Endothelial cell of umbilical vein (primary cell): ENCODE measurements at regions not wholly inside any gene's neighbourhood (a gene's known extent, or its start where the extent isn't known, plus 50 kb on each side); places are given as distances from the start of the nearest gene placed in this dataset.

Source experiments
- BruUV-seq: library from RNA; stranded (reverse); fragments of 400-500 nt; replicated peaks from 2 replicates; lab custom pipeline; 2021; lab: Mats Ljungman, UMichigan
- CTCF ChIA-PET: fragments of 300-600, 350-600 bp; sonication (Branson Sonifier 250); formaldehyde crosslinking; loops from one replicate; lab custom pipeline; 2021; ENCODE audit warnings: antibody characterized with exemption, inconsistent platforms; lab: Charles Lee
- POLR2A ChIA-PET: fragments of 300-600, 350-600 bp; sonication (Branson Sonifier 250); formaldehyde crosslinking; loops from one replicate; lab custom pipeline; 2021; ENCODE audit warnings: antibody characterized with exemption, inconsistent platforms; lab: Charles Lee
- DNase-seq: peaks from one replicate; pipeline ENCODE4 v3.0.0-alpha.2; 2011; ENCODE audit warnings: low read depth, low spot score
- FAIRE-seq: peaks from 2 replicates; lab custom pipeline; 2011; peaks lifted over from hg19 to GRCh38; lab: Jason Lieb, UNC
- H2AFZ ChIP-seq: 2 replicates; pipeline ENCODE4 v1.6.0; 2012; ENCODE audit warnings: low read depth, low read length, control low read depth, inconsistent platforms
- H3K27ac ChIP-seq: 2 replicates; pipeline ENCODE4 v1.5.1; 2011; ENCODE audit warnings: low read depth, mild to moderate bottlenecking, control low read depth, low read length, moderate library complexity; ENCODE audit not compliant: insufficient read depth
- H3K27me3 ChIP-seq, 2 experiments: 2 replicates each; pipeline versions ENCODE4 v1.6.0 to v1.6.1; 2011; ENCODE audit warnings: low read length in 2 of 2, mixed read lengths in 1 of 2; ENCODE audit not compliant: control insufficient read depth in 2 of 2, insufficient read depth in 2 of 2
- H3K36me3 ChIP-seq, 2 experiments: 2 replicates in 1 of 2; 3 replicates in 1 of 2; pipeline ENCODE4 v1.5.1; 2011; ENCODE audit warnings: low read length in 2 of 2, mild to moderate bottlenecking in 1 of 2, moderate library complexity in 1 of 2; ENCODE audit not compliant: control insufficient read depth in 2 of 2, insufficient read depth in 2 of 2; ENCODE audit errors: extremely low read depth in 1 of 2
- H3K4me1 ChIP-seq: 3 replicates; pipeline ENCODE4 v1.5.1; 2011; ENCODE audit warnings: mild to moderate bottlenecking, low read length; ENCODE audit not compliant: control insufficient read depth, insufficient read depth; ENCODE audit errors: extremely low read depth
- H3K4me2 ChIP-seq: 2 replicates; pipeline ENCODE4 v1.6.1; 2011; ENCODE audit warnings: low read length, control low read depth, mixed read lengths; ENCODE audit not compliant: insufficient read depth
- H3K4me3 ChIP-seq, 3 experiments: fragments of 200-600 bp in 1 of 3; sonication (generic), shearing (Covaris generic) in 1 of 3; replicated peaks in 1 of 3; 2 replicates each; pipeline ENCODE4 v1.5.1; 2011 to 2016; ENCODE audit warnings: control low read depth in 3 of 3, low read length in 3 of 3, mild to moderate bottlenecking in 2 of 3, inconsistent platforms in 1 of 3, low read depth in 1 of 3, moderate library complexity in 1 of 3; ENCODE audit not compliant: insufficient read depth in 1 of 3
- H3K79me2 ChIP-seq: 2 replicates; pipeline ENCODE4 v1.6.0; 2012; ENCODE audit warnings: low read length, inconsistent platforms; ENCODE audit not compliant: control insufficient read depth, insufficient read depth
- H3K9ac ChIP-seq: replicated peaks from 2 replicates; pipeline ENCODE3; 2011; ENCODE audit warnings: low read length, control low read depth; ENCODE audit not compliant: insufficient read depth; ENCODE audit errors: extremely low read depth
- H3K9me1 ChIP-seq: replicated peaks from 3 replicates; pipeline ENCODE4 v1.6.0; 2011; ENCODE audit warnings: mild to moderate bottlenecking, low read length; ENCODE audit not compliant: control insufficient read depth, insufficient read depth; ENCODE audit errors: extremely low read depth
- H3K9me3 ChIP-seq: replicated peaks from 2 replicates; pipeline ENCODE4 v1.5.1; 2012; ENCODE audit warnings: low read length, inconsistent platforms; ENCODE audit not compliant: control insufficient read depth, insufficient read depth
- H4K20me1 ChIP-seq: replicated peaks from 2 replicates; pipeline ENCODE3; 2011; ENCODE audit warnings: mild to moderate bottlenecking, low read length; ENCODE audit not compliant: control insufficient read depth, insufficient read depth; ENCODE audit errors: extremely low read depth
- CTCF ChIP-seq, 2 donors: IDR thresholded peaks; 1 replicate in 1 of 2; 2 replicates in 1 of 2; pipeline ENCODE4 v1.5.1; 2011; ENCODE audit warnings: low read length in 2 of 2, mild to moderate bottlenecking in 2 of 2, moderate library complexity in 2 of 2, control low read depth in 1 of 2, inconsistent platforms in 1 of 2, low read depth in 1 of 2; ENCODE audit not compliant: insufficient read depth in 1 of 2; ENCODE audit errors: extremely low read depth in 1 of 2
- EZH2 ChIP-seq: IDR thresholded peaks from 2 replicates; pipeline ENCODE4 v1.6.1; 2012; ENCODE audit warnings: borderline replicate concordance, low read depth, mild to moderate bottlenecking, moderate library complexity, low read length, inconsistent platforms; ENCODE audit not compliant: severe bottlenecking
- FOS ChIP-seq: IDR thresholded peaks from 2 replicates; pipeline ENCODE4 v1.6.1; 2011; ENCODE audit warnings: mild to moderate bottlenecking, low read length, moderate library complexity, borderline replicate concordance; ENCODE audit not compliant: insufficient read depth
- GATA2 ChIP-seq: IDR thresholded peaks from 2 replicates; pipeline ENCODE4 v1.7.0; 2011; ENCODE audit warnings: low read depth, mild to moderate bottlenecking, moderate library complexity, mixed read lengths, low read length; ENCODE audit not compliant: insufficient read length, insufficient read depth
- JUN ChIP-seq: IDR thresholded peaks from 2 replicates; pipeline ENCODE4 v1.6.1; 2011; ENCODE audit warnings: borderline replicate concordance, low read depth; ENCODE audit not compliant: insufficient read length, insufficient read depth
- MAX ChIP-seq: IDR thresholded peaks from 2 replicates; pipeline ENCODE4 v1.6.1; 2011; ENCODE audit not compliant: insufficient read depth, insufficient read length
- MYC ChIP-seq: IDR thresholded peaks from one replicate; pipeline ENCODE4 v1.6.1; 2011; ENCODE audit warnings: mild to moderate bottlenecking, low read depth, low read length
- POLR2A ChIP-seq: IDR thresholded peaks from 2 replicates; pipeline ENCODE4 v1.6.1; 2012; ENCODE audit warnings: low read depth, mild to moderate bottlenecking, control low read depth, low read length
- POLR2AphosphoS5 ChIP-seq: IDR thresholded peaks from 2 replicates; pipeline ENCODE4 v1.6.1; 2012; ENCODE audit warnings: low read depth, mild to moderate bottlenecking, control low read depth, low read length, moderate library complexity; ENCODE audit not compliant: insufficient read depth
- dilution Hi-C: fragments of 300-500 bp; cut with MboI; formaldehyde crosslinking; loops from one replicate; pipeline ENCODE4 v1.15.0; 2019; ENCODE audit warnings: low sequenced_read_pairs; ENCODE audit not compliant: extremely low pct_ligation_motif_present
- intact Hi-C: fragments of 100-400 bp; cut with micrococcal nuclease; formaldehyde crosslinking; loops from one replicate; pipeline ENCODE4 v1.10.0; 2022

- Histone ChIP-seq H3K4me3 (no peak overlapping the region), H3K9me3 (no peaks in the 10 kb centered on the region), H3K4me2 (no peak overlapping the region), H3K79me2 (no peaks in the 10 kb centered on the region), H3K4me1 (no peaks in the 10 kb centered on the region), H3K9ac (no peak overlapping the region), H4K20me1 (no peaks in the 10 kb centered on the region), H3K9me1 (no peaks in the 10 kb centered on the region), H3K27ac (no peak overlapping the region), H3K36me3 (no peaks in the 10 kb centered on the region), H2AFZ (no peak overlapping the region), H3K27me3 (no peaks in the 10 kb centered on the region)
- no peak for DNase-seq
- TF ChIP-seq MAX (no peak), MYC (no peak), FOS (no peak), GATA2 (no peak), POLR2A (no peak), EZH2 (no peak), CTCF (IDR thresholded peaks at IDR 0.05; ENCODE audit: extremely low read depth in 1 of 2, insufficient read depth in 1 of 2, low read depth in 1 of 2, low read length in 2 of 2) (no peak), POLR2AphosphoS5 (no peak), JUN (no peak)
- FAIRE-seq = no peak
- BruUV-seq = no TSS peak
- intact Hi-C loops = no loop called here
- dilution Hi-C loops = no loop called here
- CTCF ChIA-PET = interaction anchor here (1.6 kb wide), 1 partner anchor 122 kb away, joined by 4 read pairs; no protein-coding TSS in a partner anchor
- POLR2A ChIA-PET = no interaction called here
These were observed 142.3 kb downstream of the MIS18A start for GRCh38 chr21:32136546-32136945.
